ENCODE measurements at regions not wholly inside any gene's neighbourhood (a gene's known extent, or its start where the extent isn't known, plus 50 kb on each side); places are given as distances from the start of the nearest gene placed in this dataset.

- no peak overlapping the region for H3K9ac ChIP-seq (ENCODE audit: low read length)
- H3K4me2 ChIP-seq (ENCODE audit: low read depth, low read length) = no peak overlapping the region
- no peak overlapping the region for H2AFZ ChIP-seq (ENCODE audit: low read length)
- no peak for DNase-seq
- H3K27ac ChIP-seq (ENCODE audit: low read length) = no peak overlapping the region
- no peaks in the 10 kb centered on the region for H4K20me1 ChIP-seq (ENCODE audit: insufficient read depth, low read length)
- H3K4me3 ChIP-seq (ENCODE audit: low read length) = no peak overlapping the region
- no peaks in the 10 kb centered on the region for H3K36me3 ChIP-seq (replicated peaks; ENCODE audit: insufficient read depth, low read length)
- no peaks in the 10 kb centered on the region for H3K27me3 ChIP-seq (replicated peaks; ENCODE audit: insufficient read depth, low read length)
- H3K9me2 ChIP-seq (replicated peaks; ENCODE audit: insufficient read depth, low read length) = no peaks in the 10 kb centered on the region
- H3K9me3 ChIP-seq (replicated peaks; ENCODE audit: insufficient read depth, low read length) = no peaks in the 10 kb centered on the region
- H3K79me2 ChIP-seq (ENCODE audit: low read length) = no peaks in the 10 kb centered on the region
- H3F3A ChIP-seq (ENCODE audit: insufficient read depth, low read length) = no peaks in the 10 kb centered on the region
- H3K4me1 ChIP-seq (ENCODE audit: low read length) = no peaks in the 10 kb centered on the region
- TF ChIP-seq CTCF (IDR thresholded peaks at IDR 0.05; ENCODE audit: low read length) = no peak
- TF ChIP-seq EZH2phosphoT487 (IDR thresholded peaks at IDR 0.05; ENCODE audit: low read length) = no peak
- no peak for TF ChIP-seq EZH2 (optimal IDR thresholded peaks at IDR 0.05; ENCODE audit: low read depth, low read length)
Observed at GRCh38 chr10:64345856-64346255, 824.7 kb downstream of the REEP3 start.

GRCh38 chr10:64346389-64346788 is 825.2 kb downstream of the REEP3 start:
- no peaks in the 10 kb centered on the region for H3K27me3 ChIP-seq (replicated peaks; ENCODE audit: insufficient read depth, low read length)
- no peaks in the 10 kb centered on the region for H3K9me3 ChIP-seq (replicated peaks; ENCODE audit: insufficient read depth, low read length)
- no peaks in the 10 kb centered on the region for H3F3A ChIP-seq (ENCODE audit: insufficient read depth, low read length)
- H4K20me1 ChIP-seq (ENCODE audit: insufficient read depth, low read length) = no peaks in the 10 kb centered on the region
- H3K4me2 ChIP-seq (ENCODE audit: low read depth, low read length) = no peak overlapping the region
- H3K4me3 ChIP-seq (ENCODE audit: low read length) = no peak overlapping the region
- no peak for DNase-seq
- H3K4me1 ChIP-seq (ENCODE audit: low read length) = no peaks in the 10 kb centered on the region
- H3K79me2 ChIP-seq (ENCODE audit: low read length) = no peaks in the 10 kb centered on the region
- H3K9me2 ChIP-seq (replicated peaks; ENCODE audit: insufficient read depth, low read length) = no peaks in the 10 kb centered on the region
- H3K9ac ChIP-seq (ENCODE audit: low read length) = no peak overlapping the region
- no peak overlapping the region for H3K27ac ChIP-seq (ENCODE audit: low read length)
- TF ChIP-seq EZH2 (optimal IDR thresholded peaks at IDR 0.05; ENCODE audit: low read depth, low read length) = no peak
- no peak for TF ChIP-seq CTCF (IDR thresholded peaks at IDR 0.05; ENCODE audit: low read length)
- no peak for TF ChIP-seq EZH2phosphoT487 (IDR thresholded peaks at IDR 0.05; ENCODE audit: low read length)
- H3K36me3 ChIP-seq (replicated peaks; ENCODE audit: insufficient read depth, low read length) = no peaks in the 10 kb centered on the region
- no peak overlapping the region for H2AFZ ChIP-seq (ENCODE audit: low read length)

GRCh38 chr10:64350665-64351064 is 829.5 kb downstream of the REEP3 start:
- Histone ChIP-seq H2AFZ (ENCODE audit: low read length) (no peak overlapping the region), H3K27ac (ENCODE audit: low read length) (no peak overlapping the region), H3K36me3 (replicated peaks; ENCODE audit: insufficient read depth, low read length) (no peaks in the 10 kb centered on the region), H4K20me1 (ENCODE audit: insufficient read depth, low read length) (no peaks in the 10 kb centered on the region), H3K4me3 (ENCODE audit: low read length) (no peak overlapping the region), H3K9ac (ENCODE audit: low read length) (no peak overlapping the region), H3F3A (ENCODE audit: insufficient read depth, low read length) (no peaks in the 10 kb centered on the region), H3K9me2 (replicated peaks; ENCODE audit: insufficient read depth, low read length) (no peaks in the 10 kb centered on the region), H3K79me2 (ENCODE audit: low read length) (no peaks in the 10 kb centered on the region), H3K4me1 (ENCODE audit: low read length) (no peaks in the 10 kb centered on the region), H3K27me3 (replicated peaks; ENCODE audit: insufficient read depth, low read length) (no peaks in the 10 kb centered on the region), H3K4me2 (ENCODE audit: low read depth, low read length) (no peak overlapping the region), H3K9me3 (replicated peaks; ENCODE audit: insufficient read depth, low read length) (no peaks in the 10 kb centered on the region)
- no peak for TF ChIP-seq CTCF (IDR thresholded peaks at IDR 0.05; ENCODE audit: low read length)
- TF ChIP-seq EZH2 (optimal IDR thresholded peaks at IDR 0.05; ENCODE audit: low read depth, low read length) = no peak
- no peak for TF ChIP-seq EZH2phosphoT487 (IDR thresholded peaks at IDR 0.05; ENCODE audit: low read length)
- no peak for DNase-seq

All from MM.1S (cell line).